ENCODE measurements at regions not wholly inside any gene's neighbourhood (a gene's known extent, or its start where the extent isn't known, plus 50 kb on each side); places are given as distances from the start of the nearest gene placed in this dataset.

GRCh38 chr11:45513821-45514340 lies 151.5 kb downstream of the CHST1 start:
- no peak for DNase-seq

DNA sequence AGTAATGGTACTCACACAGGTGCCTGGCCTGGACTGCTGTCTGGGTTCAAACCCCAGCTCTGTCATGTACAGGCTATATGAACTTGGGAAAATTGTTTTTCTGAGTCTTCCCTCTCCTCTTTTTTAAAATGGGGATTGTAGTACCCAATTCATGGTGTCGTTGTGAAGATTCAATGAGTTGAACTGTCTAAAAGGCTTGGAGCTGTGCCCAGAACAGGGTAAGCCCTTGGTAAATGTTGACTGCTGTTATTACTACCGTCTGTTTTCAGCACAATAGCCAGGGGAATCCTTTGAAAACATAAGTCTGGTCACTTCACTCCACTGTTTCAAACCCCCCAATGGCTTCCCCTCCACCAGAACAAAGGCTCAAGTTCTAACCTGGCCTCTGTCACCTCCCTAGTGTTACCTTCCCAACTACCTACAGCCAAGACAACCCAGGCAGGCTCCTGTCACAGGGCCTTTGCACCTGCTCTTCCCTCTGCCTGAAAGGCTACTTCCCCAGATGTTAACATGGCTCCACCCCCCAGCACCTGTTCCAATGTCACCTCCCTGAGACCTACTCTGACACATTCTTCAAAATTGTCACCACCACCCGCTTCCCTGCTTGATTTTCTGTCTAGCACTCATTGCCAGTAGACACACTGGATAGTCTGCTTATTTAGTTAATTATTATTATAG lies 152.8 kb downstream of the CHST1 start:
- DNase-seq, result peak; percentile 22

- DNase-seq, result no peak
These were observed 153.9 kb downstream of the CHST1 start for GRCh38 chr11:45511566-45511965.

GRCh38 chr11:45507916-45508315 lies 157.5 kb downstream of the CHST1 start:
- no peak for DNase-seq

- DNase-seq, result no peak
These were observed 162.1 kb downstream of the CHST1 start for GRCh38 chr11:45503311-45503710.

DNA sequence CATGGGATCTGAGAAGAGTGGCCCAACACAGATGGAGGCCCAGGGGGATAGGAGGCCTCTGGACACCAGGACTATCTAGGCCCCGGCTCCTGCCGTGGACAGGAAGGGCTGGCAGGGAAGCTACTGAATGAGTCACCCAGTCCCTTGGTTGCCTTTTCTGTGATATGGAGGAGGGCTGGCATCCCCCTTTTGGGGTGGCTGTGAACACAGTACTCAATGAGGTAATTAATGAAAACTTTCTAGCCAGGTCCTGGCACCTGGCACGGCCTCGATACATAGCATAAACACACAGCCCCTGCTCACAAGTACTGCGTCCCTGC lies 163.2 kb downstream of the CHST1 start:
- no peak for DNase-seq

GRCh38 chr11:45501392-45502225 lies 163.8 kb downstream of the CHST1 start:
- no peak for DNase-seq

- DNase-seq, result no peak
These were observed 165.0 kb downstream of the CHST1 start for GRCh38 chr11:45500451-45500850.

DNA sequence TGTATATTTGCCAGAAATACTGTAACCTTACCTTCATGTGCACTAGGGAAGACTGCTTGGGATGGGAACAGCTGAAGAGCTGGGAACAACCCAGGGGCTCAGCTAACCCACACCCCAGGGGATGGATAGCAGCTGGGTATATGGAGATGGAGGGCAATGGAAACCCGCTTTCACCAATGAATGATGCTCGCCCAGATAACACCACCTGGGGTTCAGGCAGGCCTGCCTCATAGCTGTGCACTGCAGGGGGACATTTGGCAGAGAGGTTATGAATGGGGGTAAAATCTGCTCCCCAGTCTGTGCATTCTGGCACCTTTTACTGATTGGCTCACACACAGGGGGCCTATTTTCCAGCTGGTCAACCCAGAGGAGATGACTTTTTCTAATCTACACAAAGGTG lies 170.7 kb downstream of the CHST1 start:
- no peak for DNase-seq

DNA sequence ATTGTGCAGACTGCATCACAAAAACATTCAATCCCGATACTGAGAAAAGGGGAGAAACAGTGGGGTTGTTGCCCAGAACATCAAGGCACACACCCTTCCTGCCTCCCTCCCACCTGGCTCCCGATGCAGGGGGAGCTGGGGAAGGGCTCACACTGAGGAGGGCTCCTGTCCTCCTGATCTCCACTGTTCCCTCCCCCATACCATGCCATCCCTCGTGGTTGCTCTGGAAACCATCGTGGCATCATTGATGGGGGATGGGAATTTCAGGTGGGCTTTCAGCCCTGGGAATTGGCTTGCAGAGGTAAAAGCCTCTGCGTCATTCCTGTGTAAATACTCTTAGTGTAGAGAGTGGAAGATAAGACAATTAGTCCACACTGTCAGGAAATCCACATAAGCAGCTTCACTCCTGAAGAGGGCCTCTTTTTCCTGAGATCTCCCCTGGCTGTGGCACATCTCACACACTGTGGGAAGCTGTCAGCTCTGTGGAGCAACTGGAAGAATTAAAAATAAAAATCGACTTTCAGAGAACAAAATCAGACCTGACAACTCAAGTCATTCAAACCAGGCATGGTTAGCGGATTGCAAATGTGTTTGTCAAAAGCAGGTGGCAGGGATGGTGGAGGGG lies 176.0 kb downstream of the CHST1 start:
- peak; percentile 33 for DNase-seq

GRCh38 chr11:45486461-45486860 lies 179.0 kb downstream of the CHST1 start:
- no peak for DNase-seq

GRCh38 chr11:45485070-45485707 lies 180.2 kb downstream of the CHST1 start:
- no peak for DNase-seq

DNA sequence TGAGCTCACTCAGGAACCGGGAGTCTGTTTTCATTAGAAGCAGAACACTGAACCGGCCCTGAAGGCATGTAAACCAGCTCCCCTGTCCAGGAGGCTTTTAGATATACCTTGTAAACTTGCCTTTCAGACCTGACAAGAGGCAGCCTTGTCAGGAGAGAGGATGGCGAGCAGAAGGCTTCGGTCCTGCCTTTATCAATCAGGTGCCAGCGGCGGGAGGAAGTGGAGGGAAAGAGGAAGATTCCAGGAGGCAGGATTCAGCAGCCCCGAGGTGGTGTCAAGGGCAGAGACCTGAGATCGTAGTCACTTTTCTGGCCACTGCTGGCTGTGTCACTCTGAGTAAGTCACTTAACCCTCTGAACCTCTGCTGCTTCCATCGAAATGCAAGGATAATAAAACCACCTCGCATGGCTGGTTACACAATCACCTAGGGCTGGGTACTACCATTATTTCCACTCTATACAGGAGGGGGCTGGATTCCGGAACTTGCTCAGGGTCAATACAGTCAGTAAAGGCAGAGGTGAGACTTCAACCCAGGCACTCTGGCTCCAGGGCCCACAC lies 181.0 kb downstream of the CHST1 start:
- DNase-seq, result no peak

GRCh38 chr11:45483416-45483815 lies 182.0 kb downstream of the CHST1 start:
- DNase-seq, result no peak

DNA sequence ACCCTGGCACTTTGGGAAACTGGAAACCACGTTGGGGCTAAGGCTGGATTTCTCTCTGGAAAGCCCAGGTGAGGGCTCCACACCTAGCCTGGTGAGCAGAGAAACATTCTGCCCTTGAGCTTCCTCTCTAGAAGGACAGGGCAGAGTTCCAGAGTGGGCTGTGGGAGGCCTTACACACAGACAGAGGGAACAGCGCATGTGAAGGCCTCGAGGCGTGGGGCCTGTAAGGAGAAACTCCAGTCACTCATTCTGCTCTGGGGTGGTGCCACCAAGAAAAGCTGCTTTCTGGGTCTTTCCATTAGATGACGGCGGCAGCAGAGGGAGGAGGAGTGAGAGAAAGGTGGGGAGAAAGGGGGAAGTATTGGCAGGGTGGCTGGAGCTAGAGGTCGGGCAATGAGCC lies 183.1 kb downstream of the CHST1 start:
- DNase-seq, result no peak

DNA sequence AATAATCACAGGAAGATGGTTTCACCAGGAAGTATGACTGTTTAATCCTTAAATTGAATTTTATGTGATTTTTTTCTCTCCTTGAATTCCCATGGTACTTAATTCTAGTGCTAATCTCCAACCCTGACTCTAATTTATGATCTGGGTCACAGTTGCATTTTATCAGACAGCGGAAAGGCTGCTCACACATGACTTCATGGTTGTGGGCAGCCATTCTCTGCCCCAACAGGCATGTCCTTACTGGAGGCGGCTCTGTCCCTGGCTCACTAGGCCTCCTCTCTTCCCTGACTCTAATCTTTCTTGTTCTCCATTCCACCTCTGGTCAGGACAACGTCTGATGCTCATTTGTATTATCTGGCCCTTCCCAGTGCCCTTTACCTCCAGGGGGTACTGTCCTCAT lies 184.4 kb downstream of the CHST1 start:
- no peak for DNase-seq

DNA sequence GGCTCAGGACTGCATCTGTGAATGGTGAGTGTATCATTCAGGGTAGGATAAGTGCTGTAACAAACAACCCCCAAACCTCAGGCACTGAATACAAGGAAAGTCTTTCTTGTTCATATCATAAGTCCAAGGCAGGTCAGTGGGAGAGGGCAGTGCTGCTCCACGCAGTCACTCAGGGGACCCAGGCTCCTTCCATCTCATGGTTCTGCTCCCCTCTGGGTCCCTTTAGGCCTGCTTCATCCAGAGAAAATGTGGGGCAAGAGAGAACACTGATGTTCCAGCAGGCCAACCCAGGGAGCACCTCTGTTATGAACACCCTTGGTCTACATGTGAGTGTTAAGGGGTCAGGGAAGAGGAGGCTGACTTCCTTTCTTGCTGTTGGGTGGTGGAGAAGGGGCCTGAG lies 187.8 kb downstream of the CHST1 start:
- no peak for DNase-seq

DNA sequence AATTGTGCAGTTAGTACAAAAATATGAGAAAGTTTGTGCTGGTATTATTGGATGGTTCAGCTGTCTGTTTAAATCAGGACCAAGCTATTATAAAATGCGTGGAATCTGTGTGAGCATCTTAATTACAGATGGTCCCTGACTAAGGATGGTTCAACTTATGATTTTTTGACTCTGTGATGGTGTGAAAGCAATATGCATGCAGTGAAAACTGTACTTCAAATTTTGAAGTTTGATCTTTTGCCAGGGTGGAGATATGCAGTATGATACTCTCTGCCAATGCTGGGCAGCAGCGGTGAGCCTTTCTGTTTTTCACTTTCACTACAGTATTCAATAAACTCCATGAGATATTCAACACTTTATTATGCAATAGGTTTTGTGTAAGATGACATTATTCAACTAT lies 189.3 kb downstream of the CHST1 start:
- no peak for DNase-seq

DNA sequence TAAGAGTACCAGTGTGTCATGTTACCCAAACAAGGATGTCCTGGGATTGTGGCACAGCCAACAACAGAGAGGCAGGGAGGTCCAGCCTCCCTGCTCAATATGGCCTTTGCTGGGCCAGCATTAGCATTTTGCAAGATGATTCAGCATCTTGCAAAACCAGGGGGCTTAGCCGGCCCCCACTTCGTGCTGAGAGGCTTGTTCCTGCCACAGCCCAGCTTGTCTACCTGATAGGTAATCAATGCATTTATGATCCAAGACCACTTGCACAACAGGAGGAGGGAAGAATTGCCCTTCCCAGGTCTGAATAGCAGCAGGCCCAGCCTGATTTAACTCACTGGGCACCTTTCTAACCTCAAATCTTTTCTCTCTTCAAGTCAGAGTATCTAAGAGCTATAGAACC lies 189.0 kb upstream of the SYT13 start:
- DNase-seq, result no peak

- peak; percentile 20 for DNase-seq
These were observed 187.3 kb upstream of the SYT13 start for GRCh38 chr11:45473341-45473895.

DNA sequence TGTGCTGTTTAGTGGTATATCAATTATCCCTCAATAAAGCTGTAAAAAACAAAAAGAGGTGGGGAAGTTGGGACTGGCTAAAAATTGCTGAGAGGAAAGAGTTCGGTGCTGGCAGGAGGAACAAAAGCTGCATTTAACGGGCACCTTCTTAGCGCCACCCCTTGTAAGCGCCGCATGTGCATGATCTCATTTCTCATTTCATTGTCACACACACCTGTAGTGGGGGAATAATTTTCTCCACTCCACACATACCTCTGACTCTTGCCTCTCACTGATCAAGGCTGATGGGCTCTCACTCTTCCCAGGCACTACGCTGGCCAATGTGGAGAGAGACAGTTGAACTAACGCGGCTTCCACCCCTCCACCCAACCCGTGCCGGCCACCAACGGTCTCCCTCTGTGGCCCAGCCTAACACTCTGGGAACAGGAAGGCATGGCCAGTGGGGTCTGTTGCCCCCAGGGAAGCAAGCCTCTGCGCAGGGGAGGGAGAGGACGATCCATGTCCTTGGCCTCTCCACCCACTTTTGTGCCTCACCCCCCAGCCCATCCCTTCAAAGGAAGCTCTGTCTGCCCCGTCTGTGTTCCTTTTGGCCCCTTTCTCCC lies 186.7 kb upstream of the SYT13 start:
- DNase-seq, result no peak

GRCh38 chr11:45471266-45471665 lies 185.1 kb upstream of the SYT13 start:
- no peak for DNase-seq

- no peak for DNase-seq
These were observed 184.6 kb upstream of the SYT13 start for GRCh38 chr11:45470794-45471167.
